T-helper 2 cell (primary cell): ENCODE measurements at regions not wholly inside any gene's neighbourhood (a gene's known extent, or its start where the extent isn't known, plus 50 kb on each side); places are given as distances from the start of the nearest gene placed in this dataset.

ENCODE experiments used
- DNase-seq, 5 experiments: peaks; one replicate each; pipeline versions ENCODE4 v3.0.0 to v3.0.0-alpha.2; 2012 to 2022

DNA sequence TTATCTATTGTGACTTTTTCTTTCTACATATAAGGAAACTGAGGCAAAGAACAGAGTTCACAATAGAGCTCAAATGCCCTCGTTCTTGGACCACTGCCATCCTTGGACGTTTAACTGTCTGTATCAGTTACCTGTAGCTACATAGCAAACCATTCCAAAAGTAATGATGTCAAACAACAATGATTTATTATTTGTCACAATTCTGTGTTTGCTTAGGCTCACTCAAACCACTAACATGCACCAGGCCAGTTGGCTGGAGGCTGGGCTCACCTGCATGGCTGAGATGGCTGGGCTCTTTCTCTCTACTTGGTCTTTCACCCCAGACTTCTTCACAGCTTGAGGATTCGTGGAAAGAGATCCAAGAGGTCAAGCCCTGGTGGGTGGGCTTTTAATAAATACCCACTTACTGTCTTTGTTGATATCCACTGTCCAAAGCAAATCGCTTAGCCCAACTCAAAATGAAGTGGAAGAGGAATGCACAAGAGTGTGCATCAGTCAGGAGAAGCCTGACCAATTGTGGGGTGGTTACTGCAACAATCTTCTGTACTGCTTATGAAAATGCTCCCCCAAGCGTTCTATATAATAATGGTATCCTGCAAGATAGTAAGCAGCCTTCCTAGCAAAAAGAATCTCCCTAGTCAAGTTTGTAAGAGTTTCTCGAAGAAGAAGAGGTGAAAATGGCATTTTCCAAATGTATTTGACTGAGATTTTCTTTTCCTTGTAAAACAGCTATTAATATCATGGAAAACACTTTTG is 163.5 kb upstream of the NT5C1B start:
- no peak for DNase-seq

DNA sequence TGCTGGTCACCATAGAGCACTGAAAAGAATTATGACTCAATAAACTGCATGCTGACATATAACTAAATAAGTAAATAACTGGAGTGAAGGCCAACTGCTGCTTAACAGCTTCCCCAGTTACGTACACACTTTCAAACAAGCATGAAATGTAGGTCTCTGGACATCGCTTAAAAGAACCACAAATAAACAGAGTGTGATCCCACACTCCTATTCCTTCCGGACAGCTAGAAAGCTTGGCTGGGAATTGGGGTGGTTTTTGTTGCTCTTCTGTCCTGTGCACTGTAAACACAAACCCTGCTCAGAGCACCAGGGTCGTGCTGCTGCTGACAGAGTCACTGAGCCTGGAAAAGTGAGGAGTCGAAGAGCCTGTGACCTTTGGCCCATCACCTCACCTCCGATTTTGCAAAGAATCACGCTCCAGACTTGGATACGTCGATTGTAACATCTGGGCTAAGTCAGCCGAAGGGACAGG is 162.7 kb upstream of the NT5C1B start:
- no peak for DNase-seq

DNA sequence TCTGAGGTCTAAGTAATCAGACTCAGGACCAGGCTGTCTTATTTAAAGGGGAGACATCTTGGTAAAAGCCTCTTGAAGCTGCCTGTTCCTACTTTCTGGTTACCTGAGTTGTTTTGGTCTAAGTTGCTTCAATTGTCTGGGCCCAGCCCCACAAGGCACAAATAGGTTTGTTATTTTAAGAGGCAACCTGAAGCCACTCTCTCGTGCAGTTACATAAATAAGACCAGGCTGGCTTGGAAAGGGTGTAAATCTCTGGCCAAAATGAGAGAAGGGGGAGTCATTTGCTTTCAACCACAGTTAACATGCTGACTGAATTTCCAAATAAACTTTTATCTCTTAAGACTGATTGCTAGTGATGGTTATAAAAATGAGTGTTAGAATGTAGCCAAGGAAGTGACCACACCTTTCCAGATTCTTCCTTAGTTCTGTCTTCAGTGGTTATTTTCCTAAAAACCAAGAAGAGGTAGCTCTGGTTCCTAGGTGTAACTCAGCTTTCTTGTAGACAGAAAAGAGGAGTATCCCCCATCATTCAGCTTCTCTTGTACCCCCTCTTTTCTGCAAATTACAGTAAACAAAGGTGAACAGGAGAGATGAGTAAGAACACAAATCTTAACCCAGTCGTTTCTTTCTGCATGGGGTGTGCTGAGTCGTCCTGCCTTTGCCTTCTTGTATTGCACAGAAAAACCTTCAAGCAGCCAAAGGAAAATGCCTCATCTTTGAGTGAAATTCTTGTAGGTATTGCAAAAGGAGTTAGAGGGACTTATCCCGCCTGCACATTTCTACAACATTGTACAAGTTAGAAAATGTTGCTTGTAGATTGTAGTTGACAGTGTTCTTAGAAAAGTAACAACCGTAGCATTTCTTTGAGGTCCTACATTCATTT is 161.5 kb upstream of the NT5C1B start:
- no peak for DNase-seq

DNA sequence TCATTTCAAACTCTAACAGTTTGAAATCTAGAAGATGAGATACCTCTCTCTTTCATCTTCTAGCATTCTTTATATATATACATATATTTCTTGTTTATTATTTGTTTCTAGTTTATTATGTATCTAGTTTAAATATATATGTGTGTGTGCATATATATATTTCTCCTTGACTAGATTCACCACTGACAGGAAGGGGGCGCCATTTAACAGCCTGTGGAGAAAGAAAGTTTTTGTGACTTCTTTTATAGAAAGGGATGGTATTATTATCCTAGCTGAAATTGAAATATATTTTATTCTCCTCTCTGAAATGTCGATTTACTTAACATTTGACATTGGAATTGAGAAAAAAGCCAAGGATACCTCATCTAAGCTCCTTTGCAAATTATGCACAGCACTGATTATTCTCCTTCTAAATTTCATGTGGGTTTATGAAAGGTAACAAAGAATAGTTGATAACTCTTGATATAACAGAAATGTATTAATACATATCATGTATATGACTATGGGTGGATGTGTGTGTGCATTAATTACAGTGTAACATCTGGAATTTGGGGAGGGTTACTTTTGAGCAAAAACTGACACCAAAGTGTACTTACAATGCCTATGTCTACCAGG is 160.7 kb upstream of the NT5C1B start:
- peak in 1 of 5 experiments; percentile 40 for DNase-seq

DNA sequence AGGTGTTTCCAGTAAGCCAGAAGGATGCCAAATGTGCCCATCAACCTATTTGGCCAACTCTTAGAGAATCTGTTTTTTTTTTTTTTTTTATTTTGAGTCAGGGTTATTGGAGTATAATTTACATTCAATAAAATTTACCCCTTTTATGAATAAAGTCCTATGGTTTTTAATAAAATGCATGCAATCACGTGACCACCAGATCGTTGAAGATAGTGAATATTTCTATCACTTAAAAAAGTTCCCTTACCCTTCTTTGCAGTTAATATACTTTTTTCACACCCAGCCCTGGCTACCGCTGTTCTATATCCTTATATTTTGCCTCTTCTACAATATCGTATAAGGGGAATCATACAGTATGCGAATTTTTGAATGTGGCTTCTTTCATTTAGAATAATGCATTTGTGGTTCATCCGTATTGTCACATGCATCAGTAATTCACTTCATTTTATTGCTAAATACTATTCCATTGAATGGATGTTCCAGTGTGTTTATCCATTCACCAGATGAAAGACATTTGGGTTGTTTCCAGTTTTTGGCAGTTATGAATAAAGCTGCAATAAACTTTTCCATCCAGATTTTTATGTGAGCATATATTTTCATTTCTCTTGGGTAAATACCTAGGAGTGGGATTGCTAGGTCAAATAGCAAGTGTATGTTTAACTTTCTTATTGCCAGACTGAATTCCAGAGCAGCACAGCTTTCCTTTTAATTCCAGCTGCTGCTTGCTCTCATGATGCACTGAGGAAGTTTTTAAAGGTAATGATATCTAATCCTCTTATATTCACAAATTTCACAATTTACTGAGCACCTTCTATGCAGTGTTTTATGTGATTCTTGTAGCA is 156.3 kb upstream of the NT5C1B start:
- DNase-seq = no peak

DNA sequence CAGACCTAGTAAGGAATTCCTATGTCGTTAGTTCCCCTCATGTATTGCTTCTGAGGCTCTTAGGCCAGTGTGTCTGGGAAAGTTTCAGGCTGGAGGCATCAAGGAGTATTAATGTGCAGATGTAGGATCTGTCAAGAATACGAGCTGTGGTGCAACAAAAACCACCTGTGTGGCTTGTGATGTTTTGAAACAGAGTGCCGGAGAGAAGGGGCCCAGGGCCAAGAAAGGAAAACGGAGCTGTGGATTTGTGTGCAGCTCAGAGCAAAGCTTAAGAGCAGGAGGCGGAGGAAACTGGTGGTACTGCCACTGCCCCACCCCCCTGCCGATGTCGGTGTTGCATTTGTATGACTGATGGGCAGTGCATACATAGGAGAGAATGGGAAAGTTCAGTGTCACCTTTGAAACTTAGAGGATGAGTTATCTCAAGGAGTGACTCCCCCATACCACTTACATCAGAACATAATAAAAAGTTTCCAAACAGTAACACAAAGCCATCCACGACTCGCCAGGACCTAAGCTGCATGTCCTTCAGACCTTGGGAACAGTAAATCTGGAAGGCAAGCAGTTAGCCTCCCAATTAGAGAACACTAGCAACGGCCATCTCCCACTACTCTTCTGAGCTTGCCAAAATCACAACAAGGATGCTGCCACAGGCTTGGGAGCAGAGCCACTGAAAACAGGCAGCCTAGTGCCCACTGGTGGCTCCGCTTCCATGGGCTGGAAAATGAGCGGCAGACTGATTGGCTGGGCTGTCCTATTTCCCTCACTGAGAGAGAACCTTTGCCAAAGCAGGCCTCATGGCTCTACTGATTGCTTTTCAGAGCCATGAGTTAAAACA is 152.7 kb upstream of the NT5C1B start:
- no peak for DNase-seq

DNA sequence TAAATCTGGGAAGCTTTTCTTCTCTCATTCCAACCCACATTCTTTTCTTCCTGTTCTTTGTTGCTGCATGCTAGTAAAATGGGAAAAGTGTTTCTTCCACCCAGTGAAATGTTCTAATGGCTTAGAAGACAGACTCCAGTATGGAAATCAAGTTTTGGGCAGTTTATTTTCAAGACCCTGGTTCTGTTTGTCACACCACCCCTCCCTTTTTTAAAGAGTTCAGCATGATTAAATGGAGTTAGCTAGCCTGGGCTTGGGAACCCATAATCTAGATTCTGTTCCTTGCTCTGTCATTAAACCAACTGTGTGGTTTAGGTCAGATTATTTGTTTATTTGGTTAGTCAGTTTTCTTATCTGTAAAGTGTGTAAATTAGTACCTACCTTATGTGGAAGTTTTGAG is 151.8 kb upstream of the NT5C1B start:
- DNase-seq = no peak

DNA sequence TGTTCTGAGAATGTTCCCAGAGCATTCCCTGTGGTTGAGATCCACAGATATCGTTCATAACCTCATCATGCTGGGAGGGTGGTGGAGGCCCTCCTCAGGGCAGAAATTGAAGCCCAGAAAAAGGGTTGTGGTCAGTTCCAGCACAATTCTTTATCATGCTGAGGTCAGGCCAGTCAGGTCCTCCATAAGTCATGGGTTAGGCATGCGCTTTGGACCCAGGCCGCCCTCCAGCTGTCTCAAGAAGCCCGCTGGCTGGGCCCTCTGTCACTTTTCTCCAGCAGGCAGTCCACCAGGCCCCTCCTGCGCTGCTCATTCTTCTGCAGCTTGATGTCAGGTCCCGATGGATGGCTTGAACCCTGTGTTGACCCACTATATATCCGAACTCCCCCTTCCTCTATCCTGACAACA is 151.1 kb upstream of the NT5C1B start:
- no peak for DNase-seq

DNA sequence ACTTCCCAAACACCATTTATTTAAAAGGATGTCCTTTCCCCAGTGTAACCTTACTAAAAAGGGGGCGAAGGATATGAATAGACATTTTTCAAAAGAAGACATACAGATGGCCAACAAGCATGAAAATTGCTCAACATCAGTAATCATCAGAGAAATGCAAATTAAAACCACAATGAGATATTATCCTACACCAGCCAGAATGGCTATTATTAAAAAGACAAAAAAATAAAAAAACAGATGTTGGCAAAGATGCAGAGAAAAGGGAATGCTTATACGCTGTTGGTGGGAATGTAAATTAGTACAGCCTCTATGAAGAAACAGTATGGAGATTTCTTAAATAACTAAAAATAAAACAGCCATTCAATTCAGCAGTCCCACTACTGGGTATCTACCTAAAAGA is 142.3 kb upstream of the NT5C1B start:
- DNase-seq = no peak

DNA sequence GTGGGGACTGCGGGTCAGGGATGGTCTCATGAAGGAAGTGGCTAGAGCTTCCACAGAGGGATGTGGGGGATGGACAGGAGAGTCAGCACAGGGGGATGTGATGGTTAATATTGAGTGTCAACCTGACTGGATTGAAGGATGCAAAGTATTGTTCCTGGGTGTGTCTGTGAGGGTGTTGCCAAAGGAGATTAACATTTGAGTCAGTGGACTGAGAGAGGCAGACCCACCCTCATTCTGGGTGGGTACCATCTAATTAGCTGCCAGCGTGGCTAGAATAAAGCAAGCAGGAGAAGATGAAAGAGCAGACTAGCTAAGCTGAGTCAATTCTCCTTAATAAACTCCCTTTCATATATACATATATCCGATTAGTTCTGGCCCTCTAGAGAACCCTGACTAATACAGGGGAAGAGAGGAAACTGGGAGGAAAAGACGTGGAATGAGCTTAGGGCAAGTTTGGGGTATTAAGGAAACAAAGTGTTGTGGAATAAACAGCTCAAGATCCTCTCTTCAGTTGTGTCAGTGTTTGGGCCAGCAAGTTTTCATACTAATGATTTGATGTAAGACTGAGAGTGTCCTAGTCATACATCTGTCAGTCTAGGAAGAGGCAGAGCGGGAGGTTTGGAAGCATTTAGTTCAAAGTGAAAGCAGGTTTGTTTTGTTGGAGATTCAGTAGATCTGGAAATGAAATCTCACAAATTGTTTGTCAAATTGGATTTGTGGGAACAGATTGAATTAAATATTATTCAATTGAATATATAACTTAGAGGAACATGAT is 135.2 kb upstream of the NT5C1B start:
- DNase-seq = no peak

DNA sequence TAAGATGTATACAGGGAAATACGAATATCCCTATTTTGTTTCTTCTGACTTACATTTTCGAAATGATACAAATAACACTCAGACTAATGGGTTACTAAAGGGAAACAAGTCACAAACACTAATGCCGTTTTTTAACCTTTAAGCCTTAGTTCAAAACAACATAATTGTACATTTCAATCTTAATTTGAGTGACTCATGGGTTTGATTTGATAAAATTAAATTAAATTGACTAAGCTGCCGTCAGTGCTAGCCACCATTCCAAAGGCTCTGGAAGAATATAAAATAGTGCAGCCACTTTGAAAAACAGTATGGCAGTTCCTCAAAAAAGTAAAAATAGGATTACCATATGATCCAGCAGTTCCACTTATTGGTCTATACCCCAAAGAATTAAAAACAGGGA is 133.8 kb upstream of the NT5C1B start:
- no peak for DNase-seq

DNA sequence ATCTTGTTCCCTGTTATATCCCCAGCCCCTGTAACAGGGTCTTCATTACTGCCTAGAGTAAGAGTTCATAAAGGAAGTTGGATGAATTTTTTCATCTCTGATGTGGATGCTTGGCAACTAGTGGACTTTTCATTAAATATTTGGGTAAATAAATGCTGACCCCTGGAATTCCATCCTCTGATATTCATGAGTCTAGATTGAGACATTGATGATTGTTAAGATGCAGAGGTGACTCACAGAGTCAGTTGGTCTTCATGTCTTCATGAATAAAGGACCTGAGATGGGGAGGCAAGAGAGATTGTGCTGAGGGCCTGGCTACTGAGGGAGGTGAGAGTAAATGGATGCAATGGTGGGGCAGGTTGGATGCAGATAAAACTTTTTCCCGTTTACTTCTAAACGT is 132.7 kb upstream of the NT5C1B start:
- no peak for DNase-seq

DNA sequence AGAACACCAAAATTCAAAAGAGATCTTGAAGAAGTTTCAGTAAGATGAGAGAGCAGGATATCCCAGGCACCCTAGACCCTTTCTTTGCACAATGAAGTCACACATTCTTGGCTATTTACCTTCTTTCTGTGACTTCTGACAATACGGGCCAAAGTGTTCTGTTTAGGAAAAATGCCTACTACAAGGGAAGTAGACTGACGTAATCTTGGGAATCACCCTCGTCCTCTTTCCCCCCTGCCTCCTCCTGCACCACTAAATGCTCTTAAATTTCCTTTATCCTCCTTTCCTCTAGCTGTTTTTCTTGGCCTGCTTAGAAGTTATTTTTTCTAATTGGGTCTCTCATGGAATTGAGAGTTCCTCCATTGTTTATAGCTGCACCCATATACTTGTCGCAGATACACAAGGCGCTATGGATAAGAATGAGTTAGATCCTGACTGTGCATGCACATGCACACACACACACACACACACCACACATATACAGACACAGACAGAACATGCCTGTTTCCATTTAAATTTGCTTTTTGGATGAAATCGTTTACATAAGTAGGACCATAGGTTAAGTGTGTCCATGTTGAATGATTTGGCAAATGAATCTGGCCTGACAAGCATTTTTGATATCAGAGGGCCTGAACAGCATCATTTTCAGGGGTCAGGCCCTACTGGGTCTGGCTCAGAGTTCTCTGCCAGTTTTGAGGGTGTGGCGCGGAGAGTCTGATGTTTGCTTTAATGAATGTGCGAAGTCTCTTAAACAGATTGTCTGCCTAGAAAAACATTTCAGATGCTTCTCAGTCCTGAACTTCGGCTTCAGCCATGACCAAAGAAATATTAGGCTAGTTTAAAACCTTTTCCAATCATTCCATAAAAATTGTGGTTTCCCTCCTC is 131.9 kb upstream of the NT5C1B start:
- no peak for DNase-seq

DNA sequence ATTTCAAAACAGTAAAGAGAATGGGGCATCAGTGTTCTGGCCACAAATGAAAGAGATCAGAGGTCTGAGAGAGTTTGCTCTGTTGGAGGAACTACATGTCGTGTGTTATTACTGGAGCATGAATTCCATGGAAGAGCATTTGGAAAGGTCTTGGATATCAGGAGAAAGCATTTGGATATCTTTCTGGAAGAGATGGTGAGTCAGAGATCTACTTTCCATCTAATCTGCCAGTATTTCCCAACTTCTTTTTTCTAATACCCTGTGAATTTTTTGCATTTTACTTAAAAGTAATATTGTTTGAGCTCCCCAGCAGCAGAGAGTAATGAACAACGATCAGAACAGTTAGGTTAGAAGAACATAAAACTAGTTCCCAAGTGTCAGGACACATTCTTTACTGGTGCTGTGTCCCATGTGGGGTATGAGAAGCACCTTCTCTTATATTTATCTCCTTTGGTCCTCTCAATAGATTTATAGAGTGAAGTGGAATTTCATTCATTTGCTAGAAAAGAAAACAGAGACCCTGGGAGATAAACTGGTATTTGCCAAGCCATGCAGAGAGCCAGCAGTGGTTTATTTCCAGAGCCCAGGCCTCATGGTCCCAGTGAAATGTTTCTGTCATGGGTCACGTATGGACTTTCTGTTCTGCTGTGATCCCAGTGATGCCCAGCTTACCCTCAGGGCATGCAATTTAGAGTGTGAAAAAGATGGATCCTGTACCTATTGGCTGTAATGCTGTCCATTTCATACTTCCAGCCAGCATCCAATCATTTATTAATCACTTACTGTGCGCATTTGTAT is 130.8 kb upstream of the NT5C1B start:
- DNase-seq = no peak

DNA sequence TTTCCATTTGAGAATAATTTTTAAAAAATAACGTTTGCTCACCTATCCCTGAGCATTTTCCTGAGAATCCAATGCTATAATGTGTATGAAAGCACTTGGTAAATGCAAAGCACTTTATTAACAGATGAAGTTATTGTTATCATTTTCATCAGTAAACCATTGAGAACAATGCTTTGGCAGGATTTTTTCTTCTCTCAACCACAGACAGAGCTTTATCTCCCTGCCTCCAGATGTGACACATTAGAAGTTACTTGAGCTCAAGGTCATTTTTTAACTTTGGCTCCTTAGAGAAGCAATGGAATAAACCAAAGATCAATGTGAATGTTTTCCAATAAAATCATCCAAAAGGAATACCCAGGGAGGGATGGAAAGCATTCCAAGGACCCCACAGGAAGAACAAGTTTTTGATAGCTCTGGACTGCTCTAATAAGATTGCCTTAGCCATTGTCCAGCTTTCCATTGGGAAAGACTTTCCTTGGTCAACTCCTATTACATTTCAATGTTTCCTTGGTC is 118.9 kb upstream of the NT5C1B start:
- no peak for DNase-seq

DNA sequence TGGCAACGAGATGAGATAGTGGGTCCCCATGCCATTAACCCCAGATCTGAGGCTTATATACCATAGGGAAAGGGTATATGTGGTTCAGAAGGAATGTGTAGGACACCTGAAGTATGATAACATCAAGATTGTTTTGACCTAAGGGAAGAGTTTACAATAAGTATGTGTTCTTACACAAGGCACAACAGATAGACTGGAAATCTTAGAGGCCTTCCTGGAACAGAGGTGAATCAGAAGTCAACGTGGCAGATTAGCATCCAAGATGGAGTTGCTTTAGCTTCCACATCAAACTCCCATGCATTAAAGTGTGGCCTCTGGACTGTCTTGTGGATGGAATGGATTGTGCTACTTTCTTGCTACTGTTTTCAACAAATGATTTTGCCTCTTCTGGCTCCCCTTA is 116.6 kb upstream of the NT5C1B start:
- DNase-seq = no peak

DNA sequence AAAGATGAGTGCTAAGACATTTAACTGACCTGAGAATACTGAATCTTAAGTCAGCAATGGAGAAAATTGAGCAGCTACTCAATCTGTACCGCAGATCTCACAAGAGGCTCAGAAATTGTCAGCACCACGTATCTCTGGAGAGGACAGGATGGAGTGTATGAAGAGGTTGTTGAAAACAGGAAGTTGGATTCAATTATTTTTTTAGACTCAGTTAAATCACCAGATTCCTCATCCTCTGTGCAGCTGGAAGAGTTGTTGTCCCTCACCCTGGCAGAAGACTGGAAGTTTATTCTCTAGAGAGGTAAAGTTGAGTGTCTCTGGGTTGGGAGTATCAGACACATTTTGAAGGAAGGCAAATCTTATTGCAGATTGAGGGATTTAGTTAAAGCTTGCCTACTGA is 114.9 kb upstream of the NT5C1B start:
- DNase-seq = no peak

DNA sequence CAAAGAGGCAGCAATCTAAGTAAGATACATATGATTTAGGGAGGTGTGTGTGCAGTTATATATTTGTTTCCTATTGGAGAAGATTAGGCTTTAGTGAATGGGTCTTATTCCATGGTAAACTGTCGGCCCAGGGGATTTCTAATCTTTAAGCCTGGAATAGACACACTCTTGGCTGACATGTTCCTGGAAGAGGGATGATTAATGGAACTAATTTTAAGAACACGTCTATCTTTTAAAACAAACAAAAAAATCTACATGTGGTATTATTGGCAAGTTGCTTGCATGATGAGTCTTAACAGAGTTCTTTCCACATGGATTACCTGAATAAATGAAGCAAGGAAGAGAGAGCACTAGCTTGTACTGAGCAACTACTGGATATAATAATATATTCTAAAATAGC is 114.2 kb upstream of the NT5C1B start:
- DNase-seq = no peak

DNA sequence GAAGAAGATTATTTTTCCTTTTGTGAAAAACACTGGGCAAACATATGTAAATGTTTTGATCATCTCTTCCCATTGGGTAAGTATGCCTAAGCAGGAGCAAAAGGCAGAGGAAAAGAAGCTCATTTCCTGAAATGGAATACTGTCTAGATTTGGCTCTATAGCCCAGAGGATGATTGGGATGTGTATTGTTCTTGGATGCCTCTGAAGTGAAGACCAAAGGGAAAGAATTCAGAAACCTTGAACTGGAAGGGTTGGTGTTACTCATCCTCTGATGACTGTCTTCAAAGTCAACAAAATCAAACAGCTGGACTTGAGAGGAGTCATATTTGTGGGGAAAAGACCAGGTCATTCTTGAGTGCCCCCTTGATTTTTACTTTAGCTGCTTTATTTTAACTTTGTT is 112.6 kb upstream of the NT5C1B start:
- DNase-seq = no peak
